Stimulated activated CD4-positive, alpha-beta T cell treated with anti-CD3 and anti-CD28 coated beads, Interleukin-1b, Interleukin-23, amount 100 ng/mL, for 24 hours (primary cell): ENCODE measurements at regions not wholly inside any gene's neighbourhood (a gene's known extent, or its start where the extent isn't known, plus 50 kb on each side); places are given as distances from the start of the nearest gene placed in this dataset.
"Not testable (repeated sequence)": the region's sequence is repeated elsewhere in the genome, so short reads cannot be mapped to it uniquely, and the experiment has no call there.

Experiments
- DNase-seq, 4 experiments: peaks; one replicate each; pipeline ENCODE4 v3.0.0-alpha.2; 2020; ENCODE audit warnings: low read depth in 4 of 4, low spot score in 1 of 4

DNA sequence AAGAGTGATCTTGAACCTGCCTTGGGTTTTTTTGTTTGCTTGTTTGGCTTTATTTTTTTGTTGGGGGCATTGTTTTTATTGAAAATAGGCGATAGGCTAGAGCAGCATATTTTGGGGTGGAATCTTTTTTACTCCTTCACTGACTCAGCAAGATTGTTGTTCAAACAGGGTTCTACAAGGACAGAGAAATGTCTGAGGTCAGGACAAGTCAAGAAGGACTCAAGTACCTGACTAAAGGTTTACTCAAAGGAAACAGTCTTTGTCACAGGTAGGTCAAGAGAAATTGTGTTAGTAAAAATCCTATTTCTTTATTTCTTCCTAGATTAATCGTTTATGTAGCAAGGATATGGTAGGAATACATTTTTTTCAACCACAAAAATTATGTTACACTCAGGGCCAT, 1564.0 kb upstream of the CDH9 start:
- DNase-seq: no peak

DNA sequence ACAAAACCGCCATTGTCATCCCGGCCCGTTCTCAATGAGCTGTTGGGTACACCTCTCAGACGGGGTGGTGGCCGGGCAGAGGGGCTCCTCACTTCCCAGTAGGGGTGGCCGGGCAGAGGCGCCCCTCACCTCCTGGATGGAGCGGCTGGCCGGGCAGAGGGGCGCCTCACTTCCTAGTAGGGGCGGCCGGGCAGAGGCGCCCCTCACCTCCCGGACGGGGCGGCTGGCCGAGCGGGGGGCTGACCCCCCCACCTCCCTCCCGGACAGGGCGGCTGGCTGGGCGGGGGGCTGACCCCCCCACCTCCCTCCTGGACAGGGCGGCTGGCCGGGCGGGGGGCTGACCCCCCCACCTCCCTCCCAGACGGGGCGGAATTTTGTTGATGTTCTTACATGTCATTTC, 1558.3 kb upstream of the CDH9 start:
- not testable (repeated sequence) for DNase-seq

DNA sequence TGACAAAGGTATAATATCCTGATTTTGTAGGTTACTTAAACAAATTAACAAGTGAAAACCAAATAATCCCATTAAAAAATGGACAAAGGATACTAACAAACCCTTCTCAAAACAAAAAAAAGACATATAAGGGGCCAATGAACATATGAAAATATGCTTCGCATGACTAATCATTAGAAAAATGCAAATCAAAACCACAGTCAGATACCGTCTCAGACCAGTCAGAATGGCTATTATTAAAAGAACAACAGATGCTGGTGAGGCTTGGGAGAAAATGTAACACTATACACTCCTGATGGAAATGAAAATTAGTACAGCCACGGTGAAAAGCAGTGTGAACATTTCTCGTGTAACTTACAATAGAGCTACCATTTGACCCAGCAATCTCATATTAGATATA, 1542.2 kb upstream of the CDH9 start:
- DNase-seq: no peak

DNA sequence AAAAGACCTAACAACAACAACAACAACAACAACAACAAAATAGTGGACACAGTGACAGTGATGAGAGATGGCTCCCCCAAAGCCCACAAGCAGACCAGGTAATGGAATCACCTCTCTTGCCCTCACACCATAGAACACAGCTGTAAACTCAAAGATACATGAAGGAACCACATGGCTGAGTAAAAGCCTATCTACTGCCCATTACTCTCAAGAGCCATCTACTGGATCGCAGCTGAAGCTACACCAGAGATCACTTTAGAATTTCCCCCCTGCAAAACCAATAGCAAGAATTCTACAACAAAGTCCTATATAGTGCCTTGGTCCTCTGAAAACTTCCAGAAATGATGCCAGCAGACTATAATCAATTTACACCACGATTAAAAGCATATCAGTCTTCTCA, 1537.6 kb upstream of the CDH9 start:
- no peak for DNase-seq

DNA sequence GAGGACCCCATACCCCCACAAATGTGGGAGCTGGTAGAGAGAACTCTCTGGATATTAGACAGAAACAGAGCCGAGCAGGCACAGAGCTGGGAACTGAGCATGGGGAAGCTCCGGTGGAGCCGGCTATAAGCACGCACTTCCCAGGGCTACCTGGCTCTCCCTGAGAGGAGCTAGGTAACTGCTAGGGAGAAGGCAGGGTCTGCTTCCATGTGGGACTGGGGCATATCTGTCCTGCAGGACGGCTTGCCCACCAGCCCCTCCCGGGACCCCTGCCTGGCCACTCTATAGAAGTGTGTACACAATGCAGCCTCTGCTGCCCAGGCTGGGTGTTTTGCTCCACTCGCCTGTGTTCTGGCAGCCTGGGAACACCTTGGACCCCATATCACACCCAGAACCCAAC, 1537.0 kb upstream of the CDH9 start:
- DNase-seq: no peak

DNA sequence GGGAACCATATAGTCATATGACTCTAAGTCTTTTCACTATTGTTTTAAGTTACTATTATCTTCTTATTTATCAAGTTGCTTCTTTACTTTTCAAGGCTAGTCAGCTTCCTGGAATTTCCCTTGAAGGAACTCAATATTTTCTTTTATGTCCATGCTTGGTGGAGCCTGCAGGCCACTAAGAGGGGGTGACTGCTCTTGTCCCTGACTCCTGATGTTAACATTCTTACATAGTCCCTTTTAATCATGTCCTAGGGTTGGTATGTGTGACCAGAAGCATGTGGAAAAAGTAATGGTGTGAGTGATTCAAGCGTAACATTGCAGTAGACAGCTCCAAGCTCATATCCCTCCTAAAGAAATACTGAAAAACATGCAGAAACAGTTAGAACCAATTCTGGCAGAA, 1536.2 kb upstream of the CDH9 start:
- no peak for DNase-seq

DNA sequence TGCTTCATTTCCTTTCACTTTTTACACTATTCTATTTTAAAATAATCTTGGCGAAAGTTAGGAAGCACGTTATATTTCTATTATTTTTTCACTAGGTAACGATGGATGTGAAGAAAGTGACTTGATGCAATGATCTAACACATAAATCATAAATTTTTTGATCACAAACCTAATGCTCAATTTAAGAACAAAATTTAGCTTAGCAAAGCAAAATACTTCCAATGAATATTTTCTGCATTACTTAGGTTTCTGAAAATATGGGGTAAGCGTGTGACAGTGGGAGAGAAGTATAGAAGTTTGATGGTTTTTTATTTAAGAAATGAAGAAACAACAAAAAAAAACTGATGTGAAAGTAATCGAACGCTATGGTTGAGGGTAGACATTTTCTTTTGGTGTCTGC, 1528.7 kb upstream of the CDH9 start:
- DNase-seq: no peak

DNA sequence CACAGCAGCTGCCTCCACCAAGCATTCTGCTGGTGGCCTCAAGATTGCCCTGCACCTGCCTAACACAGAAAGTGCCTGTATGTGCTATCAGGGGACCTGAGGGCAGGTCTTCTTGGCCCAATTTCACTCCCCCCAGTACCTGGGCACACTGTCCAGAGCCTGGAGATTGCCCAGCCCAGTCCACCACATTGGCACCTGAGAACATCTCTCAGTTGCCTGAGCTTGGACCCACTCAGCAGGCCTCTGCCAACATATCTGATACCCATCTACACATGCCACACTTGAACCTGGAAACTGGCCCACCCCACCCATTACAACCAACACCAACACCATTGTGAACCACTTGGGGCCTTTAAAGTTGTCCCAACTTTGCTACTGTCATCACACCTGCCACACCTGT, 1523.1 kb upstream of the CDH9 start:
- DNase-seq: no peak

DNA sequence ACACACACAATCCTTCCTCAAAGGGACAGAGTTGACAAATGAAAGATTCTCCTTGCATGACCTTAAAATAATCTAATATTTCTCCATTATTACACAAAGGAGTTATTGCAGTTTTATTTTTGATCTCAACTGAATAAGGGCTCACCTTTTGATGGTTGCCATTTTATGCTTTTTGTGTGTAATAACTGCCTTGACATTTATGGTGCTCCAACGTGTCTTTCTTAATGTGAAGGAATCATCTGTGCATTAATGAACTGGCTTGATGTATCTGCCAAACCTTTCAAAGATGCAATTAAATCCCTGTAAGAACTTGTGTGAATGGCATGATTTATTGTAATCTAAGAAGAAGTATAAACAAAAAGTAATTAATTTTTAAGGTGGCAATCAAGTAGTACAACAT, 1519.8 kb upstream of the CDH9 start:
- DNase-seq: no peak

DNA sequence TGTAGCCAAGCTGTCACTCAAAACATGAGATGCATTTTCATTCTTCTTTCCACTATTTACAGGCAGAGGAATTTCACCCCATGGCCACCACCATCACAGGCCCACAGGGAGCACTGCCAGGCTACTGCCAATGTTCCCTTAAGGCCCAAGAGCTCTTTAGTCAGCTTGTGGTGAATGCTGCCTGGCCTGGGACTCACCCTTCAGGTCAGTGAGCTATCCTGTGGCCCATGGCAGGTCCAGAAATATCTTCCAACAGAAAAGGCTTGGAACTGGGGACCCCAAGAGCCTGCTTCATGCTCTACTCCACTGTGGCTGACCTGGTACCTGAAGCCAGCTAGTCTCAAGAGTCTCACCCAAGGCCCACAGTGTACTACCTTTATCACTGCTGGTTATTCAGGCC, 1518.7 kb upstream of the CDH9 start:
- no peak for DNase-seq

DNA sequence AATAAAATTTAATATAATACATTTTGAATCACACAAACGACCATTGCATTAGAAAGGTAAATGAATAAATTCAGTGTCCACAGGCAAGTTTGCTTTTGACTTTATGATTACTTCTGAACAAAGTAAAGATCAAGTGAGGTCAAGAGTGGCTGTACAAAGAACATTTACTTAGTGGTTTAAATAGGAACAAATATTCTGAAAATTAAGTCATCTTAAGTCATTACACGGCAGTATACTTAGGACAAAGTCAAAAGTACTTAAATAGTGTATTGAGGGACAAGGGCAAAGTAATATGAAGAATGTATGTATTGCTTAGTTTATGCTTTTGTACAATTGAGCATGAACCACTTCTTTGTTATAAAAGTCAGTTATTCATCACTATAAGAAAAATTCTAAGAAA, 1511.2 kb upstream of the CDH9 start:
- DNase-seq: no peak

DNA sequence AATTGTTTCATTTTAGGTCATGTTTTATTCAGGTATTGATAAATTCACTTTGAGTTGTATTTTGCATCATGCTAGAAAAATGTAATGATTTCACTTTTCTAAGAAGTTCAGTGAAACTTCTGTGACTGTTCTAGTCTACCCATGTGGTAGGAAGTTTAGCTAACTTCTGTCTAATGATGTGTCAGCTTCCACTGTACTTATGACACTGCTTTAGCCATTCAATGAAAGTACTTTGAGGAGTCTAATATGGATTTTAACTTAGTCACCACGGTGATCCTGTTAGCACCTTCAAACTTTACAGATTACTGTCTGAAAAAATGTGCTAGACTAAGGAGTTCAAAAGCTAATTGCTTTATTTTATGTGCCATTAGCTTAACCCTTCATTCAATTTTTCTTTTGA, 1510.5 kb upstream of the CDH9 start:
- DNase-seq: no peak

DNA sequence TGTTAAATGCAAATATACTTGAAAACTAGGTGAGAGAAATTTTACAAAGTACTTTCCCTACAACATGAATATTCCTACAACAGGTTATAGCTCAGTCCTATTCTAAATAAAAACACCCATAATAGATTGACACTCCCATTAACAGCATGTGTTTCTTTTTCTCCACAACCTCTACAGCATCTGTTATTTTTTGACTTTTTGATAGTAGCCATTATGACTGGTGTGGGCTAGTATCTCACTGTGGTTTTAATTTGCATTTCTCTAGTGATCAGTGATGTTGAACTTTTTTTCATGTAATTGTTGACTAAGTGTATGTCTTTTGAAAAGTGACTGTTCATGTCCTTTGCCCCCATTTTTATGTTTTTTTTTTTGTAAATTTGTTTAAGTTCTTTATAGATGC, 1506.1 kb upstream of the CDH9 start:
- DNase-seq: no peak

DNA sequence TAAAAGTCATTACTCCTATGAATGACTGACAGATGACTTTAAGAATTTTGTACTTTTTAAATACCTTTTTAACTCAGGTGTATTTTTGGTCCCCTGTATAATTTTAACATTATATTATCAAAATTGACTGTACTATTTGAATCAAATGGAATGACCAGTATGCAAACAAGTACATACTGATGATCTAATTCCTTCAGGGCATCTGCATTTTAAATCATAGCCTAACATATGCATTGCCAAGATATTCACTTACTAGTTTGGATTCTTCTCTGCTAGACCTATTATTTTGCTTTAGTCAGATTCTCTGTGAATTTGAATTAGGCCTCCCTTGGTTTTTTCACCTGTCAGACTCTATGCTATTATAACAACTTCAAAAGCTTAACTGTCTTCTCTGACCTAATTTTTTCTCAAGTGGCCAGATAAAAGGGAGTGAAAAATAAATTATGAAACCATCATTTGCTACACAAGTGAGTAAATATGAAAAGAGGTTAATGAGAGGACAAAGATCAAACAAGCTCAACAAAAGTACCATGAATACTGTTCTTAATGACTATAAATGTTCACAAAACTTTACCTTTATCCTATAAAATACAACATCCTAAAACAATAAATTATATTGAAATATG, 1505.2 kb upstream of the CDH9 start:
- no peak for DNase-seq

DNA sequence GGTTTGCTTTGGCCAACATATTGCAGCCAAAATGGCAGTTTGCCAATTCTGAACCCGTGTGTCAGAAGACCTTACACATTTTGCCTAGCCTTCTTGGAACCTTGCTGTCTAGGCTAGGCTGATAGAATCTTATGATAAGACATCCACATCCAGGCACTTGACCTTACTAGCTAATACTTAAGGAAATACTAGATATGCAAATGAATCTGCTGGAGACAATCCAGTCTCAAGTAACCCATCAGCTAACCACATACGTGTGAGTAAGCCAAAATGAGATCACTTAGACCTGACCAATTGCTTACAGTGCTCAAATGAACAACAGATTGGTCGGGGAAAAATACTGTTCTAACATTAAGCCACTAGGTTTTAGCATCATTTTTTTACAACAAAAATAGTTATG, 1504.6 kb upstream of the CDH9 start:
- no peak for DNase-seq

DNA sequence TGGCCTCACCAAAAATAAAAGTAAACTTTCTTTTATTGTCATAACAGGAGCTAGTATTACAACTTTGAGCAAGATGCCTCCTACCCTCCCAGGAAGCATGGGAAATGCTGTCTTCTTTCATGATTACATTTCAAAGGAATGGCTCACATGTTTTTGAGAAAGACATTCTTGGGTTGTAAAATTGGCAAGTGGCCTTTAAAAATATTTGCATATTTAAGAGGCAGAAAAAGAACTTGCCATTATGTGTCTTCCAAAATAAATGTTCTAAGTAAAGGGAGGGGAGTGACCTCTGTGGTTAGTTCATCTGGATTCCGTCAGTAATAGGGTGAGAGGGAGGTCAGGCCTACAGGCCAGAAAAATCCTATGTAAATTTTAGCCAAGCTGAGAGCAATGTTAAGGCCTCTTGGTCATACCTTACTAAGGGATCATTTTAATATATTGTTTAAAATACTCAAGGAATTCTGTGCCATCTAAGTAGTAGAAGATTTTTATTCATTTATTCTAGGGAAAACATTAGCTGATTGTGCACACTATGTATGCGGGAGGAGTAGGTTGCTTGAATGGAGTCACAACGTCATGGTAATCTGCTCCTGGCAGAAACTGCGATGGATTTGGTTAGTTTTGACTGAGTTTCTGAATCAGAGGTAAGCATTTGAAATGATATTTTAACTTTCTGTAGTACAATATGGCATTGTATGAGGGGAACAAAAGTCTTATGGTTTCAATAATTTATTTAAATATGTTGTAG, 1485.7 kb upstream of the CDH9 start:
- no peak for DNase-seq

DNA sequence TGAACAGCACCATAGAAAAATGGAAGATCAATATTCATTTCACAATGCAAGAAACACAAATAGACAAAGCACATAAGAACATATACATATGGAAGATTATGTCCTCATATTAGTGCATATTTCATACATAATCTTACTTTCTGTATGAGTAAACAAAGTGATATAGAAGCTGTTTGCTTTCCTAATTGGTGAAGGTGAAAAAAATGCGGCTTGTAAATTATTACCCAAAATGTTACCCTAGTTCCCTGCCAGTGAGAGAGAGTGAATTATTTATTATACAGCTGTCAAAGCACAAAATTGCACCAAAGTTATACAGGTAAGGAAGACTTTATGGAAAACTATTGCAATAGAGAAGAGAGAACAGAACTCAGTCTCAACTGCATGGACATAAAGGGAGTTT, 1485.0 kb upstream of the CDH9 start:
- no peak for DNase-seq

DNA sequence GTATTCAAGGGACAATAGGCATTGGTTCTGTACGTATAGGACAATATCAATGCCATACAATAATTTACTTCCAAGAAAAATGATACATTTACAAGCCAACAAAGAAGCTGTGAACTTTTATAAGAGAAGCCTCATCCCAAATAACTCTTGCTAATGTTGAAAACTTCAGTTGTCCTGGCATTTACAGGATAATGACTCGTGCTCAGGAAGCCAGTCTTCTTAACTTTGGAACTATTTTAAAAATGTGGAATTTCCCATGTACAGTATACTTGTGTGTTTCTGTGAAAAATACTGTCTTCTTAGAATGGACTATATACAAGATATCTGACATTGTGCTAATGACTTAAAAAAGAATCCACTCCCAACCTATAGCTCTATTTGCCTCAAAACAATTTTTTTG, 1479.3 kb upstream of the CDH9 start:
- DNase-seq: no peak

DNA sequence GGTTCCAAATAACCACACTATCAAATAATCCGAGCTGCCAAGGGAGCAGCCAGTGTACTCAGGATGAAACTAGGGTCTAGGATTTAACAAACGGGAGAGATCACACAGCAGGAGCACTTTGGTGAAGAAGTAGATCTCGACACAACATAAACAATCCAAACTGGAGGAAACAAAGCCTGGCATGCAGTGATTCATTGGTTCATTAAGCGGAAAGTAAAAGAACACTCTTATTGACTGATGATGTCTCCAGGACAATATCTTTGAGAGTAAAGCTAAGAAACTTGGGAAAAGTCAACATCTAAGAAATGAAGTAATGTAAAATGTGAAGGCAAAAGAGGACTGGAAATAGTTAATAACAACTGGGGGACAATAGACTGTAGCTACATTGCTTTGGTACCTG, 1478.3 kb upstream of the CDH9 start:
- DNase-seq: no peak

DNA sequence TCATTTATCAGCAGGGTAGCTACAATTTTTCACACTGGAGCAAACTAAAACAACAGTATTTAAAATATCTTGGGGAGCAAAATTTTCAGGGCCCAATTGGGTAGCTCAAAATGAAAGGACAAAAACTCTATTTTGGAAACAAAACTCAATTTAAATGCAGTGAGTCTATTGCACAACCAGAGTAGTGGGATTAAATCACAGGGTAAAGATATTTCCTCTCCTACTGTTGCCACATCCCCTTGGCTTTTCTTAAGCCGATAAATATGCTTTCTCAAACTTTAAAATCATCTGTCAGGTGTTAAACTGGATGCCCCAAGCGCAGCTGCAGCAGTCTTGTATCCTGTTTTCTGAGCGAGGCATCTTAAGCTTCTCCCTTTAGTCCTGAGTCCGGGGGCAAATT, 1474.3 kb upstream of the CDH9 start:
- DNase-seq: no peak

DNA sequence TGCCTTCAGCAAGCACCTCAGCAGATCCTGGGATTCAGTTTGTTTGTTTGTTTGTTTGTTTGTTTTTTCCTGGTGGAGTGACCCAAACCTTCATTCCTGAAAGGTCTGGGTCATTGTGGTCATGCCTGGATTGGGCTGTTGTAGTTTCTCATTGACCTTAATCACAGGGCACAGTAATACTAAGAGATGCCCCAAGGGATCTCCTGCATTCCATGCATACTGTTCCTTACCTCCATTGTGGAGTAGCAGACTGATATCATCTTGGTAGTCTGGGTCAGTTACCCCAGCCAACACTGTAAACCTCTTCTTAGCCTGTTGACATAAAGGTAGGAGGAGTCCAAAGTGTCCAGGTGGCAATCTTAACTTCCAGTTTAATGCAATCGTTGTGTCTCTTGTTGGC, 1466.7 kb upstream of the CDH9 start:
- no peak for DNase-seq

DNA sequence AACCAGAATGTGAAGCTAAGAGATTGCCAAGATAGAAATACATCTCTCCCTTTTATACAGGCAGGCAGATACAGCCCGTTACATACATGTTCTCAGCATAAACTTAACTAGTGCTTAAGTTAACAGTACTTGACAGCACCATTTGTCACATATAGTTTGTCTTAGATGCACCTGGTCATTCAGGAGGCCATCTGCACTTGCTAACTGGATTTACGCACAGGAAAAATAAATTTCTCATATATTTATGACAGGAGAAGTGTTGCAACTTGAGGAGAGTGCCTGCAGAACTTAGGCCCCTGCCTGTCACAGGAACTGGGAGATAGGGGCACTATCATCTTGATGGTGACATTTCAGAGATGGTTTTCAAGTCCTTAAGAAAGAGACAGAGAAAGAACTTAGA, 1462.1 kb upstream of the CDH9 start:
- DNase-seq: no peak

DNA sequence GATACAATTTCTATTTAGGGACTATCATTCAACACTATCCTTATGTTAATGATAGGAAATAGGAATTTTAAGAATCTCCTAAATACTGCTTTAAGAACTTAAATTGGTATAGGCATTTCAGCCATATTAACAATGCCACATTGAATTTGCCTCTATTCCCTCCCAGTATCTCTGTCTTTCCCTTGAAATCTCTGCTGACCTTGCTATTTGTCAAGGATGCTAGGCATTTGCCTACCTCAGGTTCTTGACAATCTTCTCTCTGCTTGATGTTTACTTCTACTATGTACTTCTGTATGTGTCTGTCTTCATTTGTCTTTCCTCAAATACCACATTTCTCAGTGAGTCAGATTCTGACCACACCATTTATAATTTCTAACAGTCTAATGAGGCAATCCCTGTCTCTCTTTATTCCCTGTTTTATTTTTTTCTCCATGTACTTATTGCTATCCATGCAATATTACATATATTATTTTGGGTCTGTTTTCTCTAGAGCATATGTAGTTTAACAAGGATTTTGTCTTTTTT, 1461.4 kb upstream of the CDH9 start:
- DNase-seq: no peak
